IMR-90 (cell line): ENCODE measurements at regions not wholly inside any gene's neighbourhood (a gene's known extent, or its start where the extent isn't known, plus 50 kb on each side); places are given as distances from the start of the nearest gene placed in this dataset.

Experiments
- ATAC-seq: fragments of 200-7000 bp; cut with Tn5 transposase; 2 replicates; pipeline ENCODE4 v1.9.1; 2020; ENCODE audit warnings: low read depth, mild to moderate bottlenecking, moderate library complexity
- BruUV-seq: library from RNA; stranded (reverse); fragments of 400-500 nt; replicated peaks from 2 replicates; lab custom pipeline; 2021; lab: Mats Ljungman, UMichigan
- CTCF ChIA-PET: fragments of 300-600 bp; formaldehyde crosslinking; extraction: SDS; loops from one replicate; lab custom pipeline; 2021; ENCODE audit warnings: antibody characterized with exemption; lab: Yijun Ruan, JAX
- POLR2A ChIA-PET: fragments of 300-600 bp; sonication (Branson Sonifier 250); formaldehyde crosslinking; loops from one replicate; lab custom pipeline; 2022; ENCODE audit warnings: antibody characterized with exemption; ENCODE audit not compliant: unreplicated experiment; lab: Charles Lee
- DNase-seq: peaks from one replicate; pipeline ENCODE4 v3.0.0; 2013
- H2AFZ ChIP-seq: replicated peaks from 2 replicates; pipeline ENCODE3; 2013; ENCODE audit warnings: low read length, mild to moderate bottlenecking; ENCODE audit not compliant: poor library complexity
- H2AK5ac ChIP-seq: 2 replicates; pipeline ENCODE4 v1.6.1; 2013; ENCODE audit warnings: low read depth, low read length, inconsistent platforms
- H2AK9ac ChIP-seq: replicated peaks from 2 replicates; pipeline ENCODE3; 2013; ENCODE audit warnings: mild to moderate bottlenecking, low read depth, low read length, moderate library complexity; ENCODE audit not compliant: poor library complexity
- H2BK120ac ChIP-seq: 2 replicates; pipeline ENCODE4 v1.6.1; 2013; ENCODE audit warnings: low read depth, low read length, inconsistent platforms
- H2BK15ac ChIP-seq: 3 replicates; pipeline ENCODE4 v1.6.1; 2013; ENCODE audit warnings: low read depth, low read length, inconsistent platforms
- H2BK20ac ChIP-seq: 2 replicates; pipeline ENCODE4 v1.6.1; 2013; ENCODE audit warnings: low read depth, mild to moderate bottlenecking, inconsistent platforms, low read length, moderate library complexity
- H2BK5ac ChIP-seq: 2 replicates; pipeline ENCODE4 v1.6.1; 2013; ENCODE audit warnings: mild to moderate bottlenecking, low read depth, low read length, inconsistent platforms; ENCODE audit not compliant: poor library complexity, severe bottlenecking
- H3K14ac ChIP-seq: replicated peaks from 2 replicates; pipeline ENCODE4 v1.6.1; 2013; ENCODE audit warnings: low read depth, low read length, inconsistent platforms
- H3K18ac ChIP-seq: 2 replicates; pipeline ENCODE4 v1.6.1; 2013; ENCODE audit warnings: low read depth, low read length, control low read depth
- H3K23ac ChIP-seq: 2 replicates; pipeline ENCODE4 v1.6.1; 2013; ENCODE audit warnings: low read depth, low read length, inconsistent platforms
- H3K27ac ChIP-seq: 2 replicates; pipeline ENCODE4 v1.5.1; 2013; ENCODE audit warnings: mild to moderate bottlenecking, control low read depth, low read length; ENCODE audit not compliant: insufficient read depth
- H3K27me3 ChIP-seq: 2 replicates; pipeline ENCODE4 v1.6.1; 2013; ENCODE audit warnings: low read length; ENCODE audit not compliant: control insufficient read depth, insufficient read depth
- H3K36me3 ChIP-seq: 2 replicates; pipeline ENCODE4 v1.6.1; 2013; ENCODE audit warnings: low read length, mixed read lengths; ENCODE audit not compliant: control insufficient read depth, insufficient read depth
- H3K4ac ChIP-seq: 2 replicates; pipeline ENCODE4 v1.6.1; 2013; ENCODE audit warnings: low read depth, low read length, inconsistent platforms
- H3K4me1 ChIP-seq: 2 replicates; pipeline ENCODE4 v1.6.1; 2013; ENCODE audit warnings: low read length, mixed read lengths; ENCODE audit not compliant: control insufficient read depth, insufficient read depth
- H3K4me2 ChIP-seq: 2 replicates; pipeline ENCODE4 v1.6.1; 2013; ENCODE audit warnings: low read depth, mild to moderate bottlenecking, control low read depth, low read length, moderate library complexity
- H3K4me3 ChIP-seq: 2 replicates; pipeline ENCODE4 v1.5.1; 2013; ENCODE audit warnings: low read depth, mild to moderate bottlenecking, control low read depth, low read length, moderate library complexity; ENCODE audit not compliant: insufficient read depth
- H3K56ac ChIP-seq: 2 replicates; pipeline ENCODE4 v1.6.1; 2013; ENCODE audit warnings: low read length, inconsistent platforms; ENCODE audit not compliant: insufficient read depth; ENCODE audit errors: extremely low read depth
- H3K79me1 ChIP-seq, 2 experiments: 2 replicates each; pipeline ENCODE4 v1.6.1; 2013; ENCODE audit warnings: low read length in 2 of 2, inconsistent platforms in 1 of 2, low read depth in 1 of 2
- H3K9ac ChIP-seq: 2 replicates; pipeline ENCODE4 v1.6.1; 2013; ENCODE audit warnings: low read depth, low read length, control low read depth
- H3K9me1 ChIP-seq: 2 replicates; pipeline ENCODE4 v1.6.1; 2013; ENCODE audit warnings: low read length, inconsistent platforms; ENCODE audit not compliant: insufficient read depth
- H3K9me3 ChIP-seq: 2 replicates; pipeline ENCODE4 v1.6.1; 2013; ENCODE audit warnings: low read length; ENCODE audit not compliant: control insufficient read depth, insufficient read depth
- H4K20me1 ChIP-seq: 2 replicates; pipeline ENCODE4 v1.6.1; 2013; ENCODE audit warnings: low read length, inconsistent platforms; ENCODE audit not compliant: insufficient read depth
- H4K5ac ChIP-seq: 2 replicates; pipeline ENCODE4 v1.6.1; 2013; ENCODE audit warnings: mild to moderate bottlenecking, low read depth, low read length, control low read depth
- H4K8ac ChIP-seq, 2 experiments: 2 replicates each; pipeline ENCODE4 v1.6.1; 2013; ENCODE audit warnings: low read depth in 2 of 2, low read length in 2 of 2, control low read depth in 1 of 2, inconsistent platforms in 1 of 2
- H4K91ac ChIP-seq: 2 replicates; pipeline ENCODE4 v1.6.1; 2013; ENCODE audit warnings: low read depth, low read length, inconsistent platforms; ENCODE audit not compliant: insufficient read depth
- BHLHE40 ChIP-seq: fragments of 150-350 bp; IDR thresholded peaks from 2 replicates; pipeline ENCODE4 v1.6.1; 2016; ENCODE audit warnings: mild to moderate bottlenecking, low read depth, low read length
- CEBPB ChIP-seq: IDR thresholded peaks from 2 replicates; pipeline ENCODE4 v1.6.1; 2012; ENCODE audit warnings: low read depth, low read length, improper control_type of control experiment
- CHD1 ChIP-seq: IDR thresholded peaks from 2 replicates; pipeline ENCODE4 v1.6.1; 2012; ENCODE audit warnings: low read depth, low read length, improper control_type of control experiment
- FOS ChIP-seq: fragments of 150-350 bp; IDR thresholded peaks from 2 replicates; pipeline ENCODE4 v1.6.1; 2016; ENCODE audit warnings: low read depth, low read length
- MAFK ChIP-seq: IDR thresholded peaks from 2 replicates; pipeline ENCODE4 v1.6.1; 2012; ENCODE audit warnings: low read depth, low read length, improper control_type of control experiment
- MAZ ChIP-seq: IDR thresholded peaks from 2 replicates; pipeline ENCODE4 v1.6.1; 2012; ENCODE audit warnings: low read depth, mild to moderate bottlenecking, low read length, improper control_type of control experiment, moderate library complexity, borderline replicate concordance
- MXI1 ChIP-seq: IDR thresholded peaks from 2 replicates; pipeline ENCODE4 v1.6.1; 2012; ENCODE audit warnings: low read depth, mild to moderate bottlenecking, low read length, moderate library complexity, borderline replicate concordance
- NFE2L2 ChIP-seq: fragments of 150-350 bp; IDR thresholded peaks from 2 replicates; pipeline ENCODE4 v1.6.1; 2016; ENCODE audit warnings: low read depth, mild to moderate bottlenecking, low read length
- POLR2A ChIP-seq: IDR thresholded peaks from 2 replicates; pipeline ENCODE4 v1.6.1; 2012; ENCODE audit warnings: mild to moderate bottlenecking, low read depth, low read length
- RAD21 ChIP-seq: IDR thresholded peaks from 2 replicates; pipeline ENCODE4 v1.6.1; 2012; ENCODE audit warnings: low read length, improper control_type of control experiment
- RCOR1 ChIP-seq: IDR thresholded peaks from 2 replicates; pipeline ENCODE4 v1.6.1; 2012; ENCODE audit warnings: mild to moderate bottlenecking, low read length, improper control_type of control experiment; ENCODE audit not compliant: insufficient replicate concordance
- RFX5 ChIP-seq: IDR thresholded peaks from 2 replicates; pipeline ENCODE4 v1.8.0; 2012; ENCODE audit warnings: low read depth, mild to moderate bottlenecking, low read length, moderate library complexity
- SMC3 ChIP-seq: fragments of 150-350 bp; IDR thresholded peaks from 2 replicates; pipeline ENCODE4 v1.6.1; 2016; ENCODE audit warnings: low read depth, mild to moderate bottlenecking, antibody characterized with exemption, low read length, moderate library complexity
- WGBS, 2 experiments: methylation state at CpG; one replicate each; pipeline versions ENCODE4 v1.1.5 to v1.1.7; 2013; ENCODE audit warnings: missing lambda C conversion rate in 2 of 2; ENCODE audit not compliant: insufficient read length in 1 of 2; ENCODE audit errors: extremely low coverage in 2 of 2; 5-methylcytosine and 5-hydroxymethylcytosine counted together
- dilution Hi-C: fragments of 300-500 bp; cut with HindIII; formaldehyde crosslinking; loops from one replicate; pipeline ENCODE4 v1.14.3; 2018; ENCODE audit warnings: low sequenced_read_pairs; ENCODE audit not compliant: unreplicated experiment
- in situ Hi-C: fragments of 300-500 bp; cut with MboI; formaldehyde crosslinking; loops from 3 replicates; pipeline ENCODE4 v1.14.3; 2019; ENCODE audit warnings: low sequenced_read_pairs, inconsistent platforms, mixed read lengths
- intact Hi-C: fragments of 100-400 bp; cut with micrococcal nuclease; formaldehyde crosslinking; loops from 2 replicates; pipeline ENCODE4 v1.10.0; 2022
- TF ChIP-seq, protein P1 (sequence below): fragments of 150-350 bp; IDR thresholded peaks from 2 replicates; pipeline ENCODE4 v1.6.1; 2016; ENCODE audit warnings: low read depth, mild to moderate bottlenecking, low read length, moderate library complexity, borderline replicate concordance
- TF ChIP-seq, protein P2 (sequence below): fragments of 150-350 bp; IDR thresholded peaks from 2 replicates; pipeline ENCODE4 v1.6.1; 2017; ENCODE audit warnings: mild to moderate bottlenecking, antibody characterized with exemption, low read length, low read depth
- TF ChIP-seq, protein P3 (sequence below): conservative IDR thresholded peaks from 2 replicates; pipeline ENCODE4 v1.5.1; 2012; ENCODE audit warnings: mild to moderate bottlenecking, low read depth, low read length, improper control_type of control experiment

GRCh38 chr2:104462731-104463130, 391.2 kb upstream of the POU3F3 start:
- no peak overlapping the region for H3K4ac ChIP-seq
- no peak overlapping the region for H2BK120ac ChIP-seq
- no peak overlapping the region for H3K9ac ChIP-seq
- no peak overlapping the region for H3K56ac ChIP-seq
- TF ChIP-seq RAD21 (no peak), POLR2A (no peak), BHLHE40 (no peak), MAFK (no peak), CHD1 (no peak), FOS (no peak), RFX5 (no peak), NFE2L2 (no peak), MAZ (no peak), RCOR1 (no peak), SMC3 (no peak), MXI1 (no peak), CEBPB (no peak)
- TF ChIP-seq, protein P1, sequence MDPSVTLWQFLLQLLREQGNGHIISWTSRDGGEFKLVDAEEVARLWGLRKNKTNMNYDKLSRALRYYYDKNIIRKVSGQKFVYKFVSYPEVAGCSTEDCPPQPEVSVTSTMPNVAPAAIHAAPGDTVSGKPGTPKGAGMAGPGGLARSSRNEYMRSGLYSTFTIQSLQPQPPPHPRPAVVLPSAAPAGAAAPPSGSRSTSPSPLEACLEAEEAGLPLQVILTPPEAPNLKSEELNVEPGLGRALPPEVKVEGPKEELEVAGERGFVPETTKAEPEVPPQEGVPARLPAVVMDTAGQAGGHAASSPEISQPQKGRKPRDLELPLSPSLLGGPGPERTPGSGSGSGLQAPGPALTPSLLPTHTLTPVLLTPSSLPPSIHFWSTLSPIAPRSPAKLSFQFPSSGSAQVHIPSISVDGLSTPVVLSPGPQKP = no peak
- TF ChIP-seq, protein P2, sequence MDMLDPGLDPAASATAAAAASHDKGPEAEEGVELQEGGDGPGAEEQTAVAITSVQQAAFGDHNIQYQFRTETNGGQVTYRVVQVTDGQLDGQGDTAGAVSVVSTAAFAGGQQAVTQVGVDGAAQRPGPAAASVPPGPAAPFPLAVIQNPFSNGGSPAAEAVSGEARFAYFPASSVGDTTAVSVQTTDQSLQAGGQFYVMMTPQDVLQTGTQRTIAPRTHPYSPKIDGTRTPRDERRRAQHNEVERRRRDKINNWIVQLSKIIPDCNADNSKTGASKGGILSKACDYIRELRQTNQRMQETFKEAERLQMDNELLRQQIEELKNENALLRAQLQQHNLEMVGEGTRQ = no peak
- TF ChIP-seq, protein P3, sequence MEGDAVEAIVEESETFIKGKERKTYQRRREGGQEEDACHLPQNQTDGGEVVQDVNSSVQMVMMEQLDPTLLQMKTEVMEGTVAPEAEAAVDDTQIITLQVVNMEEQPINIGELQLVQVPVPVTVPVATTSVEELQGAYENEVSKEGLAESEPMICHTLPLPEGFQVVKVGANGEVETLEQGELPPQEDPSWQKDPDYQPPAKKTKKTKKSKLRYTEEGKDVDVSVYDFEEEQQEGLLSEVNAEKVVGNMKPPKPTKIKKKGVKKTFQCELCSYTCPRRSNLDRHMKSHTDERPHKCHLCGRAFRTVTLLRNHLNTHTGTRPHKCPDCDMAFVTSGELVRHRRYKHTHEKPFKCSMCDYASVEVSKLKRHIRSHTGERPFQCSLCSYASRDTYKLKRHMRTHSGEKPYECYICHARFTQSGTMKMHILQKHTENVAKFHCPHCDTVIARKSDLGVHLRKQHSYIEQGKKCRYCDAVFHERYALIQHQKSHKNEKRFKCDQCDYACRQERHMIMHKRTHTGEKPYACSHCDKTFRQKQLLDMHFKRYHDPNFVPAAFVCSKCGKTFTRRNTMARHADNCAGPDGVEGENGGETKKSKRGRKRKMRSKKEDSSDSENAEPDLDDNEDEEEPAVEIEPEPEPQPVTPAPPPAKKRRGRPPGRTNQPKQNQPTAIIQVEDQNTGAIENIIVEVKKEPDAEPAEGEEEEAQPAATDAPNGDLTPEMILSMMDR = no peak
- DNase-seq (no peak), ATAC-seq (no peak)
- POLR2A ChIA-PET = no interaction called here
- H2AK5ac ChIP-seq = no peak overlapping the region
- no peaks in the 10 kb centered on the region for H3K79me1 ChIP-seq
- H2BK20ac ChIP-seq = no peak overlapping the region
- no peak overlapping the region for H3K4me3 ChIP-seq
- H4K5ac ChIP-seq = no peak overlapping the region
- no peak overlapping the region for H3K4me2 ChIP-seq
- no peak overlapping the region for H3K23ac ChIP-seq
- CTCF ChIA-PET = no interaction called here
- H3K18ac ChIP-seq = no peak overlapping the region
- WGBS, 2 experiments = no CpG with 5 or more reads among the region's 2 CpGs
- no TSS peak for BruUV-seq
- intact Hi-C loops (no loop called here), dilution Hi-C loops (no loop called here), in situ Hi-C loops (no loop called here)
- H3K36me3 ChIP-seq = no peaks in the 10 kb centered on the region
- H3K14ac ChIP-seq = no peak overlapping the region
- H2AFZ ChIP-seq = no peak overlapping the region
- H4K91ac ChIP-seq = no peak overlapping the region
- no peaks in the 10 kb centered on the region for H4K20me1 ChIP-seq
- H3K4me1 ChIP-seq = no peaks in the 10 kb centered on the region
- no peaks in the 10 kb centered on the region for H3K27me3 ChIP-seq
- H2BK15ac ChIP-seq = no peak overlapping the region
- no peak overlapping the region for H2BK5ac ChIP-seq
- H3K27ac ChIP-seq = no peak overlapping the region
- H4K8ac ChIP-seq = no peak overlapping the region
- H3K9me1 ChIP-seq = no peaks in the 10 kb centered on the region
- H2AK9ac ChIP-seq = no peak overlapping the region
- H3K9me3 ChIP-seq = peaks cover 7% of the 10 kb centered on the region; the same call in 1 of the 2 replicates
